Esophagus muscularis mucosa (tissue), 4 donors: ENCODE measurements at regions not wholly inside any gene's neighbourhood (a gene's known extent, or its start where the extent isn't known, plus 50 kb on each side); places are given as distances from the start of the nearest gene placed in this dataset.

Experiments
- EP300 ChIP-seq: sonication (generic); formaldehyde crosslinking; IDR thresholded peaks from one replicate; pipeline ENCODE4 v1.6.1; 2017; ENCODE audit warnings: antibody characterized with exemption
- POLR2A ChIP-seq: fragments of 450-650 bp; IDR thresholded peaks from one replicate; pipeline ENCODE4 v1.6.1; 2017; ENCODE audit warnings: antibody characterized with exemption, moderate library complexity, mild to moderate bottlenecking, low read depth
- TF ChIP-seq, protein P1 (sequence below), 3 experiments: fragments of 200-600 bp in 2 of 3; fragments of 450-650 bp in 1 of 3; sonication (generic) in 2 of 3; IDR thresholded peaks; one replicate each; pipeline ENCODE4 v1.5.1; 2017 to 2019; ENCODE audit warnings: antibody characterized with exemption in 3 of 3, mild to moderate bottlenecking in 2 of 3, moderate library complexity in 1 of 3

DNA sequence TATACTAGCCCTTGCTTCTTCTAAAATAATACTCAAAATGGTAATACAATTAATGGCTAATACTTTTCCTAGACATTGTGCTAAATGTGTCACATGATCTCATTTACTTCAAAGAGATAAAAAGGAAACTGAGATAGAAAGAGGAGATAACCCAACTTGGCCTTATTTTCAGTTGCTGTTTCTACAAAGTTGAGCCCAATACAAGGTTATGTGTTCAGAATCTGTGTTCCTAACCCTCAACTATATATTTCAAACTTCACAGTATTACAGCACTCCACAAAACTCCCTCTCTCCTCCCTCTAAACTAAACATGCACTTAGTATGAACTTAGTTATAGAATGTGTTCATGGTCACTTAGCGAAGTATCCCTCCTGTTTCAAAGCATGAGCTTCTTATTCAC lies 277.9 kb downstream of the CCER1 start:
- TF ChIP-seq, protein P1, sequence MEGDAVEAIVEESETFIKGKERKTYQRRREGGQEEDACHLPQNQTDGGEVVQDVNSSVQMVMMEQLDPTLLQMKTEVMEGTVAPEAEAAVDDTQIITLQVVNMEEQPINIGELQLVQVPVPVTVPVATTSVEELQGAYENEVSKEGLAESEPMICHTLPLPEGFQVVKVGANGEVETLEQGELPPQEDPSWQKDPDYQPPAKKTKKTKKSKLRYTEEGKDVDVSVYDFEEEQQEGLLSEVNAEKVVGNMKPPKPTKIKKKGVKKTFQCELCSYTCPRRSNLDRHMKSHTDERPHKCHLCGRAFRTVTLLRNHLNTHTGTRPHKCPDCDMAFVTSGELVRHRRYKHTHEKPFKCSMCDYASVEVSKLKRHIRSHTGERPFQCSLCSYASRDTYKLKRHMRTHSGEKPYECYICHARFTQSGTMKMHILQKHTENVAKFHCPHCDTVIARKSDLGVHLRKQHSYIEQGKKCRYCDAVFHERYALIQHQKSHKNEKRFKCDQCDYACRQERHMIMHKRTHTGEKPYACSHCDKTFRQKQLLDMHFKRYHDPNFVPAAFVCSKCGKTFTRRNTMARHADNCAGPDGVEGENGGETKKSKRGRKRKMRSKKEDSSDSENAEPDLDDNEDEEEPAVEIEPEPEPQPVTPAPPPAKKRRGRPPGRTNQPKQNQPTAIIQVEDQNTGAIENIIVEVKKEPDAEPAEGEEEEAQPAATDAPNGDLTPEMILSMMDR (IDR thresholded peaks at IDR 0.05): no peak
- TF ChIP-seq EP300 (no peak), POLR2A (no peak)
